SW480 (cell line): ENCODE measurements at regions not wholly inside any gene's neighbourhood (a gene's known extent, or its start where the extent isn't known, plus 50 kb on each side); places are given as distances from the start of the nearest gene placed in this dataset.
"Not testable (repeated sequence)": the region's sequence is repeated elsewhere in the genome, so short reads cannot be mapped to it uniquely, and the experiment has no call there.

Source experiments
- DNase-seq: peaks from one replicate; pipeline ENCODE4 v3.0.0-alpha.2; 2016; ENCODE audit warnings: low spot score

- DNase-seq = no peak
These were observed 822.4 kb downstream of the FAT4 start for GRCh38 chr4:126136922-126137781.

GRCh38 chr4:126137782-126138170 is 823.0 kb downstream of the FAT4 start:
- DNase-seq = no peak

GRCh38 chr4:126144543-126145237 is 829.9 kb downstream of the FAT4 start:
- no peak for DNase-seq

DNA sequence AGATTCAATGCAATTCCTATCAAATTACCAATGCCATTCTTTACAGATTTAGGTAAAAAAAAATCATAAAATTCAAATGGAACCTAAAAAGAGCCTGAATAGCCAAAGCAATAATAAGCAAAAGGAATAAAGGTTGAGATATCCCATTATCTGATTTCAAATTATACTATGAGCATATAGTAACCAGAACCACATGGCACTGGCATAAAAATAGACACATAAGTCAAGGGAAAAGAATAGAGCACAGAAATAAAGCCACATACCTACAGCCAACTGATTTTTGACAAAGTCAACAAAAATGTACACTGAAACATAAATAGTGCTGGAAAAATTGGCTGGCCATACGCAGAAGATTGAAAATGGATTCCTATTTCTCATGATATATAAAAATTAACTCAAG is 853.7 kb downstream of the FAT4 start:
- DNase-seq = no peak

DNA sequence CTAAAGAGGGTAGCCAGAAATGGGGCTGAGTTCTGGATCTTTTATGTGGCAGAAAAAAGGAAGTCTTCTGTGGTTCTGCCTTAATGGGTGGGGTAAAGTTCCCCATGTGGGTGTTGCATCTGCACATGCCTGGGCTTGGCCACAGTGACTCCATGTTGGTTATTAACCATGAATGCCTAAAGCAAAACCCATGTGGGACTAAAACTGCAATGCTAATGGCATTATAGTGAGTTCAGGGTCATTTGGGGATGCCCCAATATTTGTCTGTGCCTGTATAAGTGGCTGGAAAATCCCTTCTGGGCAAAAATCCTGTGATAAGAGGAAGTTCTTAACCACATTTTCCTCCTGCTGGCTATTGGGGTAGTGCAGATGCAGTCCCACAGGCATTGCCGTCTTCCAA is 857.4 kb downstream of the FAT4 start:
- DNase-seq = no peak

GRCh38 chr4:126174627-126175026 is 859.9 kb downstream of the FAT4 start:
- DNase-seq = no peak

DNA sequence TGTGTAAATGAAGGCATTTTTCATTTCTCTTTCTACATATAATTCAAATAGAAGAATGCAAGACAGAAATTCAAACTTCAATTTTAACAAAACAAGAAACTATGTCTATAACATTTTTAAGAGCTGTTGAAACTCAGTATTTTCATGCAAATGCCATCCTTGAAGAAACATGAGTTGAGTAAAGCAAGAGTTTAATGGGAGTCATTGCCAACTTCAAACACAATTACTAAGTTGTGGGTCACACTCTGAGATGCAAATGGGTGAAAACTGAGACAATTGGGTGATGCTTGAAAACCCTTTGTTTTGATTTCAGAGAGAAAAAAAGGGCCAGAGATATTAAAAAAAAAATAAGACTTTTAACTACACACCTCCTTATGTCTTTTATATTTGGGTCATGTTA is 865.9 kb downstream of the FAT4 start:
- DNase-seq = no peak

GRCh38 chr4:126182336-126182735 is 867.6 kb downstream of the FAT4 start:
- DNase-seq = no peak

- no peak for DNase-seq
These were observed 868.0 kb downstream of the FAT4 start for GRCh38 chr4:126182786-126183185.

- no peak for DNase-seq
These were observed 868.5 kb downstream of the FAT4 start for GRCh38 chr4:126183206-126183605.

DNA sequence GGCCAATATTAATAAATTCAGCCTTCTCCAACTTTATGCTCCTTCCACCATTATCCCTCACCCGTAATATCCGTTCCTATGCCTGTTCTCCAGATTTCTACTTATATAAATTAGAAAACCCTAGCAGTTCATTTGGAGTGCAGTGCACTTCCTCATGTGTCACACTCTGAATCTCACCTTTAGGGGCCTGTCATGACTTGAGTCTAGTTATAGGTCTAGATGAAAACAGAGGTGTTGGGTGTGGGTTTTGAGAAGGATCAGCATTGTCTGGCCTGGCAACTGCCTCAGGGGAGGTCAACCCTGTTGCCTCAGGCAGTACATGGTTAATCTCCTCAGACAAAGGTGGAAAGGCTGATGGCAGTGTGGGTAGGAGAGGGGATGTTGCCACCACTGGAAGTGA is 876.8 kb downstream of the FAT4 start:
- DNase-seq = no peak

GRCh38 chr4:126192506-126192905 is 877.8 kb downstream of the FAT4 start:
- no peak for DNase-seq

GRCh38 chr4:126201251-126202138 is 886.7 kb downstream of the FAT4 start:
- not testable (repeated sequence) for DNase-seq

DNA sequence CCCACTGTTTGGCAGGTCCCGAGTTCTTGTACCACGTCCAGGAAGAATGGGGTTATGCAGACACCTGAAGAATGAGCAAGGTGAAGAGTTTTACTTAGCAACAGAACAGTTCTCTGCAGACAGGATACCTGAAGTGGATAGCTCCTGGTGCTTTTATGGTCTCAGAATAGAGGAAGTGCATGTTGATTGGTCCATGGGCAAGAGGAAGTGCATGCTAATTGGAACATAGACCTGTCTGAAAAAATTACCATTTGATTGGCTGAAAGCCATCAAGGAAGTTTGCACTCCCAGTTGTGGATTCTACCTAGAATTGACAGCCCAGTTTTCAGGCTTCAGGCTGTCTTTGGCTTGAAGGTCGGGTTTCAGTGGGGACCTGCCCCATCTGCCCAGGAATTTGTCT is 887.5 kb downstream of the FAT4 start:
- no peak for DNase-seq

GRCh38 chr4:126207910-126208309 is 893.2 kb downstream of the FAT4 start:
- DNase-seq = no peak

DNA sequence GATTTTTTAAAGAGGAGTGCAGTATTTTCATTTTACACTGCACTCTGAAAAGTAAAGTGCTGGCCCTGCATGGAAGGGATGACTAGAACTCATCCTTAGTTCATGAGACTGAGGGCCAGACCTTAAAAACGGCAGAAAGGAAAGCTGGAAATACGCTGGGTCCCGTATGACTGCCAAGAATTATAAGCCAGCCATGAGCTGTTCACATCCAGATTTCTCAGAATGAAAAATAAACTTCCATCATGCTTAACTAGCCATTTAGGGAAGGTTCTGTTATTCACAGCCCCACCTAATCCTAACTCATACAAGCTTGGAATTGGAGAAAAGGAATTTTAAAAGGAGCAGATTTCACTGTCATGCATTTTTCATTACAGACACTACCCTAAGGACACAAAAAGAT is 894.4 kb downstream of the FAT4 start:
- DNase-seq = no peak

- DNase-seq = no peak
These were observed 899.2 kb downstream of the FAT4 start for GRCh38 chr4:126213996-126214395.

- DNase-seq = no peak
These were observed 901.0 kb downstream of the FAT4 start for GRCh38 chr4:126215759-126216158.

GRCh38 chr4:126216611-126217010 is 901.9 kb downstream of the FAT4 start:
- no peak for DNase-seq

DNA sequence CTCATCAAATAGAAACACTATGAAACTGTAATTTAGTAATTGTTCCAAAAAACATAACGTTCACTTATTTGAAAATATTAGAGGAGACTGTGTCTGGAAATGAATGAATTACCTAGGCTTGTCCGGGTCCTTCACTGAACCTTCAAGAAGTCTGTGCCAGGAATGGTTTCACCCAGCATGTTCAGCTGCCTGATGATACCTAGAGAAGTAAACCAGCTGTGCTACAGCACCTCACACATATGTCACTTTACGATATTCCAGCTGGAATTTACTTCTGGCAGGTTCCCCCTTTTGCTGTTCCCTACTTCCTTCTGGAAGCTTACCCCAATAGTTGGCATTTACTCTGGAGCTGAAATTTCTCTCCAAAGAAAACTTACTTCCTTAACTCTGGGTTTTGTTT is 906.5 kb downstream of the FAT4 start:
- no peak for DNase-seq

- DNase-seq = no peak
These were observed 907.1 kb downstream of the FAT4 start for GRCh38 chr4:126221717-126222340.

DNA sequence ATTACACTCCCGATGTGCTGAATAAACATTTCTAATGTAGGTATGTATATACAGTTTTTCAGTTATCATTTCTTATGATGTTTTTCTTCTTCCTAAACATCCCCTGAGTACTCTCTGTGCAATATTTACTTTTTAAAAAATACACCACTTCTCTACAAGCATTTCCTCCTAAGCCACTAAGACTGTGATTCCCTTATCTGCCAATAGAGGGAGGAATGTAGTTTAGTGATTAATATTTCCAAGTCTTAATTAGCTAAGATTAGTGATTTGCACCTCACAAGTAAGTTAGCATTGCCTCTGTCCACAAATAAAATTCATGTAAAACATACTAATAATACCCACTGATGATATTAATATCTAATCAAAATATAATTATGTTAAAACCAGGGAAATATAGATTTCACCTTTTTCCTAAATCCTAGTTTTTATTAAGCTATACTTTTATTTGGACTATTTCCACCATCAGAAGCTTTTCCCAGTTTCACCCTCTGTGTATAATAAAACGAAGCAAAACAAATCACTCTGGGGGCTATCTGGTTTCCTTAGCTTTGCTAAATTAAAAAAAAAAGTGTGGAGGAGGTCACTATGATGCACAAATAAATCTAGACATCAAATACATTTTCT is 909.1 kb downstream of the FAT4 start:
- DNase-seq = no peak
